ENCODE measurements at regions not wholly inside any gene's neighbourhood (a gene's known extent, or its start where the extent isn't known, plus 50 kb on each side); places are given as distances from the start of the nearest gene placed in this dataset.

- DNase-seq (ENCODE audit: low spot score), result no peak
Measured at GRCh38 chr9:109883623-109884022, 103.6 kb downstream of the PALM2AKAP2 start.

- DNase-seq (ENCODE audit: low spot score), result no peak
Measured at GRCh38 chr9:109886041-109886440, 106.0 kb downstream of the PALM2AKAP2 start.

GRCh38 chr9:109886617-109887016, 106.6 kb downstream of the PALM2AKAP2 start:
- DNase-seq (ENCODE audit: low spot score), result no peak

GRCh38 chr9:109887079-109887478, 107.1 kb downstream of the PALM2AKAP2 start:
- peak; percentile 50 for DNase-seq (ENCODE audit: low spot score)

- no peak for DNase-seq (ENCODE audit: low spot score)
Measured at GRCh38 chr9:109888695-109889094, 108.7 kb downstream of the PALM2AKAP2 start.

- no peak for DNase-seq (ENCODE audit: low spot score)
Measured at GRCh38 chr9:109889456-109889855, 109.5 kb downstream of the PALM2AKAP2 start.

- no peak for DNase-seq (ENCODE audit: low spot score)
Measured at GRCh38 chr9:109893241-109893640, 113.2 kb downstream of the PALM2AKAP2 start.

- no peak for DNase-seq (ENCODE audit: low spot score)
Measured at GRCh38 chr9:109894473-109894872, 114.5 kb downstream of the PALM2AKAP2 start.

GRCh38 chr9:109894921-109895758, 115.1 kb downstream of the PALM2AKAP2 start:
- no peak for DNase-seq (ENCODE audit: low spot score)

GRCh38 chr9:109901201-109901600, 121.2 kb downstream of the PALM2AKAP2 start:
- no peak for DNase-seq (ENCODE audit: low spot score)

GRCh38 chr9:109903515-109904138, 123.6 kb downstream of the PALM2AKAP2 start:
- DNase-seq (ENCODE audit: low spot score), result peak; percentile 77

- DNase-seq (ENCODE audit: low spot score), result no peak
Measured at GRCh38 chr9:109904666-109905065, 124.7 kb downstream of the PALM2AKAP2 start.

- DNase-seq (ENCODE audit: low spot score), result no peak
Measured at GRCh38 chr9:109905472-109905871, 125.5 kb downstream of the PALM2AKAP2 start.

- peak; percentile 37 for DNase-seq (ENCODE audit: low spot score)
Measured at GRCh38 chr9:109906766-109907382, 126.9 kb downstream of the PALM2AKAP2 start.

- DNase-seq (ENCODE audit: low spot score), result peak; percentile 94
Measured at GRCh38 chr9:109907400-109907799, 127.4 kb downstream of the PALM2AKAP2 start.

GRCh38 chr9:109907810-109908458, 127.9 kb downstream of the PALM2AKAP2 start:
- DNase-seq (ENCODE audit: low spot score), result no peak

GRCh38 chr9:109908459-109909390, 128.7 kb downstream of the PALM2AKAP2 start:
- peak; percentile 58 for DNase-seq (ENCODE audit: low spot score)

GRCh38 chr9:109910671-109911518, 130.9 kb downstream of the PALM2AKAP2 start:
- peak; percentile 88 for DNase-seq (ENCODE audit: low spot score)

GRCh38 chr9:109912082-109912582, 132.1 kb downstream of the PALM2AKAP2 start:
- DNase-seq (ENCODE audit: low spot score), result peak; percentile 94
